H9 (cell line): ENCODE measurements at regions not wholly inside any gene's neighbourhood (a gene's known extent, or its start where the extent isn't known, plus 50 kb on each side); places are given as distances from the start of the nearest gene placed in this dataset.
"Not testable (repeated sequence)": the region's sequence is repeated elsewhere in the genome, so short reads cannot be mapped to it uniquely, and the experiment has no call there.

Experiments
- DNase-seq: peaks from one replicate; pipeline ENCODE4 v3.0.0-alpha.2; 2017
- H2AFZ ChIP-seq: one replicate; pipeline ENCODE4 v1.6.1; 2013; ENCODE audit warnings: mild to moderate bottlenecking, low read length, control low read depth, moderate library complexity
- H2AK5ac ChIP-seq: 2 replicates; pipeline ENCODE4 v1.6.1; 2013; ENCODE audit warnings: low read length, control low read depth, mixed read lengths; ENCODE audit not compliant: insufficient read length
- H2BK120ac ChIP-seq: one replicate; pipeline ENCODE4 v1.6.1; 2013; ENCODE audit warnings: low read depth, mild to moderate bottlenecking, low read length, control low read depth, inconsistent platforms; ENCODE audit not compliant: poor library complexity, severe bottlenecking
- H2BK12ac ChIP-seq: 2 replicates; pipeline ENCODE4 v1.6.1; 2013; ENCODE audit warnings: low read length, control low read depth, mixed read lengths, low read depth; ENCODE audit not compliant: insufficient read length
- H2BK15ac ChIP-seq: 2 replicates; pipeline ENCODE4 v1.6.1; 2013; ENCODE audit warnings: low read depth, low read length, control low read depth
- H2BK20ac ChIP-seq: one replicate; pipeline ENCODE4 v1.6.1; 2013; ENCODE audit warnings: low read depth, mild to moderate bottlenecking, low read length, control low read depth, inconsistent platforms; ENCODE audit not compliant: poor library complexity, severe bottlenecking
- H2BK5ac ChIP-seq: 2 replicates; pipeline ENCODE4 v1.6.1; 2013; ENCODE audit warnings: low read length, control low read depth, mixed read lengths; ENCODE audit not compliant: insufficient read length
- H3K14ac ChIP-seq: 2 replicates; pipeline ENCODE4 v1.6.1; 2013; ENCODE audit warnings: low read length, control low read depth; ENCODE audit not compliant: insufficient read depth
- H3K18ac ChIP-seq: 2 replicates; pipeline ENCODE4 v1.6.1; 2013; ENCODE audit warnings: low read depth, mild to moderate bottlenecking, mixed read lengths, low read length, control low read depth; ENCODE audit not compliant: insufficient read length
- H3K23ac ChIP-seq: 2 replicates; pipeline ENCODE4 v1.6.1; 2013; ENCODE audit warnings: low read length, control low read depth, mixed read lengths, low read depth; ENCODE audit not compliant: insufficient read length
- H3K23me2 ChIP-seq: 2 replicates; pipeline ENCODE4 v1.6.1; 2013; ENCODE audit warnings: low read depth, mild to moderate bottlenecking, mixed read lengths, low read length, control low read depth; ENCODE audit not compliant: insufficient read length, poor library complexity, severe bottlenecking
- H3K27ac ChIP-seq: 2 replicates; pipeline ENCODE4 v1.5.1; 2013; ENCODE audit warnings: low read length, control low read depth, mixed read lengths, low read depth; ENCODE audit not compliant: insufficient read length
- H3K27me3 ChIP-seq: 2 replicates; pipeline ENCODE4 v1.6.1; 2013; ENCODE audit warnings: low read length, control low read depth, inconsistent platforms; ENCODE audit not compliant: insufficient read depth
- H3K4ac ChIP-seq: 2 replicates; pipeline ENCODE4 v1.6.1; 2013; ENCODE audit warnings: low read depth, mild to moderate bottlenecking, control low read depth, inconsistent platforms, low read length, moderate library complexity
- H3K4me1 ChIP-seq: 2 replicates; pipeline ENCODE4 v1.6.1; 2013; ENCODE audit warnings: low read length, control low read depth, inconsistent platforms; ENCODE audit not compliant: insufficient read depth
- H3K4me2 ChIP-seq: 2 replicates; pipeline ENCODE4 v1.6.1; 2013; ENCODE audit warnings: low read length, control low read depth, mixed read lengths; ENCODE audit not compliant: insufficient read length, insufficient read depth
- H3K56ac ChIP-seq: 2 replicates; pipeline ENCODE4 v1.6.1; 2013; ENCODE audit warnings: low read depth, mild to moderate bottlenecking, mixed read lengths, low read length, control low read depth; ENCODE audit not compliant: insufficient read length
- H3K79me1 ChIP-seq: 2 replicates; pipeline ENCODE4 v1.6.1; 2013; ENCODE audit warnings: low read depth, mild to moderate bottlenecking, moderate library complexity, low read length, control low read depth, inconsistent platforms; ENCODE audit not compliant: insufficient read depth, poor library complexity, severe bottlenecking
- H3K79me2 ChIP-seq: 2 replicates; pipeline ENCODE4 v1.6.1; 2013; ENCODE audit warnings: low read length, control low read depth, inconsistent platforms; ENCODE audit not compliant: insufficient read depth
- H3K9ac ChIP-seq: 2 replicates; pipeline ENCODE4 v1.6.1; 2013; ENCODE audit warnings: low read length, control low read depth, mixed read lengths; ENCODE audit not compliant: insufficient read length; ENCODE audit errors: extremely low read depth
- H3K9me3 ChIP-seq: one replicate; pipeline ENCODE4 v1.6.1; 2013; ENCODE audit warnings: low read depth, low read length, inconsistent platforms; ENCODE audit not compliant: control insufficient read depth
- H3T11ph ChIP-seq: one replicate; pipeline ENCODE4 v1.6.1; 2013; ENCODE audit warnings: mild to moderate bottlenecking, low read length, control low read depth, inconsistent platforms
- H4K20me1 ChIP-seq: one replicate; pipeline ENCODE4 v1.6.1; 2013; ENCODE audit not compliant: control insufficient read depth, insufficient read length, insufficient read depth
- H4K5ac ChIP-seq: 2 replicates; pipeline ENCODE4 v1.6.1; 2013; ENCODE audit warnings: low read depth, mild to moderate bottlenecking, mixed read lengths, low read length, control low read depth; ENCODE audit not compliant: insufficient read length
- H4K8ac ChIP-seq: replicated peaks from 2 replicates; pipeline ENCODE4 v1.6.1; 2013; ENCODE audit warnings: low read length, control low read depth, mixed read lengths, low read depth; ENCODE audit not compliant: insufficient read length
- H4K91ac ChIP-seq: 2 replicates; pipeline ENCODE4 v1.6.1; 2013; ENCODE audit warnings: low read depth, mild to moderate bottlenecking, moderate library complexity, mixed read lengths, low read length, control low read depth; ENCODE audit not compliant: insufficient read length
- H3K27ac Mint-ChIP-seq, 3 experiments: 2 replicates in 2 of 3; 3 replicates in 1 of 3; pipeline ENCODE4 v1.8.0; 2020 to 2021; ENCODE audit warnings: mixed read lengths in 3 of 3, mild to moderate bottlenecking in 1 of 3, moderate library complexity in 1 of 3
- H3K27me3 Mint-ChIP-seq: 2 replicates; pipeline ENCODE4 v1.8.0; 2021; ENCODE audit warnings: low read depth, mild to moderate bottlenecking, moderate library complexity, mixed read lengths
- H3K36me3 Mint-ChIP-seq, 3 experiments: 2 replicates in 2 of 3; 3 replicates in 1 of 3; pipeline ENCODE4 v1.8.0; 2020 to 2021; ENCODE audit warnings: low read depth in 3 of 3, mixed read lengths in 3 of 3; ENCODE audit not compliant: insufficient read depth in 1 of 3
- H3K4me1 Mint-ChIP-seq, 2 experiments: 2 replicates each; pipeline ENCODE4 v1.8.0; 2020; ENCODE audit warnings: mixed read lengths in 2 of 2
- H3K4me3 Mint-ChIP-seq, 2 experiments: 2 replicates in 1 of 2; 3 replicates in 1 of 2; pipeline ENCODE4 v1.8.0; 2020 to 2021; ENCODE audit warnings: mild to moderate bottlenecking in 2 of 2, mixed read lengths in 2 of 2, moderate library complexity in 1 of 2
- H3K9me3 Mint-ChIP-seq, 2 experiments: 2 replicates in 1 of 2; 3 replicates in 1 of 2; pipeline ENCODE4 v1.8.0; 2020; ENCODE audit warnings: mild to moderate bottlenecking in 2 of 2, mixed read lengths in 2 of 2, moderate library complexity in 1 of 2
- WGBS: extraction: QIAGEN DNeasy Blood & Tissue Kit; methylation state at CpG from one replicate; pipeline ENCODE4 v1.1.7; 2013; ENCODE audit warnings: missing lambda C conversion rate, low lambda C conversion rate, mixed read lengths; ENCODE audit not compliant: insufficient read length; ENCODE audit errors: extremely low coverage; 5-methylcytosine and 5-hydroxymethylcytosine counted together
- TF ChIP-seq, protein P1 (sequence below): fragments of 200-600 bp; sonication (generic); conservative IDR thresholded peaks from 3 replicates; pipeline ENCODE4 v1.8.0; 2021; ENCODE audit warnings: antibody characterized with exemption, mild to moderate bottlenecking

DNA sequence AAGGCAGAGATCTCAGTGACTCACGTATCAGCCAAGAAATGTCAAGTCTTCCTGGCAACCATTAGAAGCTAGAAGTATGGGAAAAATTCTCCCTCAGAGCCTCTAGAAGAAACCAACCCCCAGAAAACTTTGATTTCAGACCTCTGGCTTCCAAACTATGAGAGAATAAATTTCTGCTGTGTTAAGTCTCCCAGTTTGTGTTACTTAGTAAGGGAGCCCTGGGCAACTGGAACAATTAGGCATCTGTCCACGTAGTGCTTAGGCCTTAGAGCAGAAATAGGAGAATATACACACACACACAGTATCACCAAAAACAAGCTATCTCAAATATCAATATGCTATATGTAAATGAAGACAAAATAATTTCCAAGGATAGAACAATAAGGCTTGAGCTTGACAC lies 894.8 kb upstream of the CDH10 start:
- H3K23ac ChIP-seq: no peak overlapping the region
- no peak overlapping the region for H3K27ac ChIP-seq
- no peak overlapping the region for H4K91ac ChIP-seq
- no peak overlapping the region; a peak in 1 of 7 replicates for H3K27ac Mint-ChIP-seq
- no peak overlapping the region for H3K56ac ChIP-seq
- H2AK5ac ChIP-seq: no peak overlapping the region
- H3K79me1 ChIP-seq: no peaks in the 10 kb centered on the region
- no peaks in the 10 kb centered on the region for H3K4me1 ChIP-seq
- DNase-seq: no peak
- H3K9me3 ChIP-seq: no peaks in the 10 kb centered on the region
- TF ChIP-seq, protein P1, sequence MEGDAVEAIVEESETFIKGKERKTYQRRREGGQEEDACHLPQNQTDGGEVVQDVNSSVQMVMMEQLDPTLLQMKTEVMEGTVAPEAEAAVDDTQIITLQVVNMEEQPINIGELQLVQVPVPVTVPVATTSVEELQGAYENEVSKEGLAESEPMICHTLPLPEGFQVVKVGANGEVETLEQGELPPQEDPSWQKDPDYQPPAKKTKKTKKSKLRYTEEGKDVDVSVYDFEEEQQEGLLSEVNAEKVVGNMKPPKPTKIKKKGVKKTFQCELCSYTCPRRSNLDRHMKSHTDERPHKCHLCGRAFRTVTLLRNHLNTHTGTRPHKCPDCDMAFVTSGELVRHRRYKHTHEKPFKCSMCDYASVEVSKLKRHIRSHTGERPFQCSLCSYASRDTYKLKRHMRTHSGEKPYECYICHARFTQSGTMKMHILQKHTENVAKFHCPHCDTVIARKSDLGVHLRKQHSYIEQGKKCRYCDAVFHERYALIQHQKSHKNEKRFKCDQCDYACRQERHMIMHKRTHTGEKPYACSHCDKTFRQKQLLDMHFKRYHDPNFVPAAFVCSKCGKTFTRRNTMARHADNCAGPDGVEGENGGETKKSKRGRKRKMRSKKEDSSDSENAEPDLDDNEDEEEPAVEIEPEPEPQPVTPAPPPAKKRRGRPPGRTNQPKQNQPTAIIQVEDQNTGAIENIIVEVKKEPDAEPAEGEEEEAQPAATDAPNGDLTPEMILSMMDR: no peak
- H3K79me2 ChIP-seq: no peaks in the 10 kb centered on the region
- no peak overlapping the region for H3K18ac ChIP-seq
- H2BK5ac ChIP-seq: no peak overlapping the region
- H3K36me3 Mint-ChIP-seq: no peaks in the 10 kb centered on the region
- no peaks in the 10 kb centered on the region for H3K27me3 Mint-ChIP-seq
- H2BK120ac ChIP-seq: no peak overlapping the region
- no peak overlapping the region for H2BK15ac ChIP-seq
- WGBS: no CpG with 5 or more reads among the region's 2 CpGs
- no peak overlapping the region for H4K5ac ChIP-seq
- peak overlapping the region; percentile 22 for H2AFZ ChIP-seq
- no peaks in the 10 kb centered on the region; a peak in 1 of 4 replicates for H3K4me1 Mint-ChIP-seq
- H3K23me2 ChIP-seq: no peaks in the 10 kb centered on the region
- no peak overlapping the region for H3K4me2 ChIP-seq
- H2BK20ac ChIP-seq: no peak overlapping the region
- H2BK12ac ChIP-seq: no peak overlapping the region
- no peaks in the 10 kb centered on the region for H4K20me1 ChIP-seq
- H3K9ac ChIP-seq: no peak overlapping the region
- no peaks in the 10 kb centered on the region for H3K9me3 Mint-ChIP-seq
- H3K14ac ChIP-seq: no peak overlapping the region
- H3K4ac ChIP-seq: no peak overlapping the region
- H3K27me3 ChIP-seq: no peaks in the 10 kb centered on the region
- no peak overlapping the region for H4K8ac ChIP-seq
- H3K4me3 Mint-ChIP-seq: no peak overlapping the region
- H3T11ph ChIP-seq: no peak overlapping the region

DNA sequence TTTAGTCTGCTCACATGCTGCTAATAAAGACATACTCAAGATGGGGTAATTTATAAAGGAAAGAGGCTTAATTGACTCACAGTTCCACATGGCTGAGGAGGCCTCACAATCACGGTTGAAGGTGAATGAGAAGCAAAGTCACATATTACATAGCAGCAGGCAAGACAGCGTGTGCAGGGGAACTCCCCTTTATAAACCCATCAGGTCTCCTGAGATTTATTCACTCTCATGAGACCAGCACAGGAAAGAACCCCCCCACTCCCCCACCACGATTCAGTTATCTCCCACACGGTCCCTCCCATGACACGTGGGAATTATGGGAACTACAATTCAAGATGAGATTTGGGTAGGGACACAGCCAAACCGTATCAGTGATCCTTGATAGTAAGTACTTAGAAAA lies 891.7 kb upstream of the CDH10 start:
- not testable (repeated sequence) for H4K8ac ChIP-seq, H2AK5ac ChIP-seq, H3K79me1 ChIP-seq

More for the DNA sequence above, 891.7 kb upstream of the CDH10 start:
- H3K4me1 Mint-ChIP-seq, H3K56ac ChIP-seq, H3K4me3 Mint-ChIP-seq, DNase-seq, H3K4me1 ChIP-seq, H3K27me3 Mint-ChIP-seq, H3K9me3 Mint-ChIP-seq, H2AFZ ChIP-seq, H2BK15ac ChIP-seq, H2BK5ac ChIP-seq, H3K4ac ChIP-seq, H2BK12ac ChIP-seq, H3K79me2 ChIP-seq, H3K27ac ChIP-seq, H3K9ac ChIP-seq, H4K91ac ChIP-seq, H2BK120ac ChIP-seq, H3K23ac ChIP-seq, H4K5ac ChIP-seq, H3K23me2 ChIP-seq, H3K14ac ChIP-seq, H3K27me3 ChIP-seq, H3K4me2 ChIP-seq, H2BK20ac ChIP-seq, H3K18ac ChIP-seq, H3K36me3 Mint-ChIP-seq, H4K20me1 ChIP-seq, H3K9me3 ChIP-seq, H3T11ph ChIP-seq: not testable (repeated sequence)
- H3K27ac Mint-ChIP-seq: 0 out of 7 replicates have a peak overlapping the region, but pooled peaks of 1 of the 3 experiments have one; percentile 3
- WGBS: no CpG with 5 or more reads among the region's 6 CpGs
